C4-2B (cell line): ENCODE measurements at regions not wholly inside any gene's neighbourhood (a gene's known extent, or its start where the extent isn't known, plus 50 kb on each side); places are given as distances from the start of the nearest gene placed in this dataset.

Experiments
- CTCF ChIP-seq: fragments of 450-650 bp; conservative IDR thresholded peaks from 2 replicates; pipeline ENCODE4 v1.5.1; 2017; ENCODE audit warnings: mild to moderate bottlenecking
- ZFX ChIP-seq: fragments of 450-650 bp; IDR thresholded peaks from 2 replicates; pipeline ENCODE4 v1.6.1; 2017

DNA sequence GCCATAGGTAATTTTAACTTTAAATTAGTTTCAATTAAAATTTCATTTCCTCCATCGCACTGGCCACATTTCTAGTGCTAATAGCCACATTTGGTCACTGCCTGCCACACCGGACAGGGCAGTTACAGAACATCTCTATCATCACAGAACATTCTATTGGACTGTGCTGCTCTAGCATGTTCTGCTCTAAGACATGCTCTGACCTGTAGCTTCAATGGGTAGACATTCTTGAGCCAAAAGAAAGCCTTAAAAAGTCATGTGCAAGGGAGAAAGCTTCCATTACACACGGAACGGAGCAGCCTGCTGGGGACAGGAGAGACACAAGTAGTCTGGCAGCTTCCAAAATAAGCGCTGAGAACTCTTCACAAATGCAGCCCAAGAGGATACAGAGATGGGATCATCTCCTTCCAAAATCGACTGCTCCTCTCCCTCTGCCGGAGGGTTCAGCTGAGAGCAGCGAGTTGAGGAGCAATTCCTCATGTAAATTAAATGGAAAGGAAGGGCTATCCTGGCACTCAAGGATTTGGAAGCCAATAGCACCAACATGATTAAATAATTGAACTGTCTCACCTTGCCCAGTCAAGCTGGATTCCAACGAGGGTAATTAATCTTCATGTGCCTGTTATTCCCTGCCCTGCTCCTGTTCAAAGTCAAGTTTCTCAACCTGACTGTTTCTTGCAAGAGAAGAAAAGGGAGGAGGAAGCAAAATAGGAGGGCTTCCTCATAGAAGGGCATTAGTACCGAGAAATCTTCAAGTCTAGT, 336.4 kb upstream of the NOCT start:
- TF ChIP-seq CTCF = no peak
- no peak for TF ChIP-seq ZFX
